Activated naive CD8-positive, alpha-beta T cell treated with anti-CD3 and anti-CD28 coated beads for 36 hours (primary cell): ENCODE measurements at regions not wholly inside any gene's neighbourhood (a gene's known extent, or its start where the extent isn't known, plus 50 kb on each side); places are given as distances from the start of the nearest gene placed in this dataset.
"Not testable (repeated sequence)": the region's sequence is repeated elsewhere in the genome, so short reads cannot be mapped to it uniquely, and the experiment has no call there.

Experiments
- DNase-seq: peaks from one replicate; pipeline ENCODE4 v3.0.0; 2021
- H3K27ac Mint-ChIP-seq: one replicate; pipeline ENCODE4 v1.8.0; 2022; ENCODE audit warnings: mild to moderate bottlenecking, moderate library complexity, mixed read lengths
- H3K27me3 Mint-ChIP-seq: one replicate; pipeline ENCODE4 v1.8.0; 2022; ENCODE audit warnings: mild to moderate bottlenecking, mixed read lengths
- H3K36me3 Mint-ChIP-seq: one replicate; pipeline ENCODE4 v1.8.0; 2021; ENCODE audit warnings: mild to moderate bottlenecking, mixed read lengths
- H3K4me1 Mint-ChIP-seq: one replicate; pipeline ENCODE4 v1.8.0; 2021; ENCODE audit warnings: mixed read lengths
- H3K4me3 Mint-ChIP-seq: one replicate; pipeline ENCODE4 v1.8.0; 2022; ENCODE audit warnings: mild to moderate bottlenecking, moderate library complexity, mixed read lengths
- H3K9me3 Mint-ChIP-seq: one replicate; pipeline ENCODE4 v1.8.0; 2022; ENCODE audit warnings: mixed read lengths

- no peaks in the 10 kb centered on the region for H3K36me3 Mint-ChIP-seq
- no peak overlapping the region for H3K4me3 Mint-ChIP-seq
- no peaks in the 10 kb centered on the region for H3K4me1 Mint-ChIP-seq
- no peak for DNase-seq
- no peak overlapping the region for H3K27ac Mint-ChIP-seq
- peaks cover 2% of the 10 kb centered on the region for H3K9me3 Mint-ChIP-seq
- H3K27me3 Mint-ChIP-seq = no peaks in the 10 kb centered on the region
Observed at GRCh38 chr17:71183066-71183660, 937.7 kb upstream of the SOX9 start.

DNA sequence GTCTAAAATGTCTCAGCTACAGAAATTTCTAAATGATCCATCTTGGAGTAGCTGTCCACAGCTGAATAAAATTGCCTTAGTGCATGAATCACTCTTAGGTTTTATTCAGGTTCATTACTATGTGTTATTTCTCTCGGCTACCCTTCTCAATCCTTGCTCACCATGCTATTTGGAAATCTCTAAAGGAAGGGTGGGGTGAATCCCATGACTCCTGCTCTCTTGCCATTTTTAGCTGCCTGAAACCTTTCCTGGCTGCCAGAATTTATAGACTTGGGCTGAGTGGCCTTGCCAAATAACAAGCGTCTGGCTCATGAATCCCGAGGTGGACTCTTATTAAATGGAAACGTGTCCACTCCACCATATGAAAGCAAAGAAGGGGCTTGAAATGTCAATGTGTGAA lies 936.1 kb upstream of the SOX9 start:
- no peaks in the 10 kb centered on the region for H3K36me3 Mint-ChIP-seq
- H3K9me3 Mint-ChIP-seq = no peaks in the 10 kb centered on the region
- DNase-seq = no peak
- H3K27me3 Mint-ChIP-seq = no peaks in the 10 kb centered on the region
- H3K4me1 Mint-ChIP-seq = no peaks in the 10 kb centered on the region
- H3K4me3 Mint-ChIP-seq = no peak overlapping the region
- no peak overlapping the region for H3K27ac Mint-ChIP-seq

DNA sequence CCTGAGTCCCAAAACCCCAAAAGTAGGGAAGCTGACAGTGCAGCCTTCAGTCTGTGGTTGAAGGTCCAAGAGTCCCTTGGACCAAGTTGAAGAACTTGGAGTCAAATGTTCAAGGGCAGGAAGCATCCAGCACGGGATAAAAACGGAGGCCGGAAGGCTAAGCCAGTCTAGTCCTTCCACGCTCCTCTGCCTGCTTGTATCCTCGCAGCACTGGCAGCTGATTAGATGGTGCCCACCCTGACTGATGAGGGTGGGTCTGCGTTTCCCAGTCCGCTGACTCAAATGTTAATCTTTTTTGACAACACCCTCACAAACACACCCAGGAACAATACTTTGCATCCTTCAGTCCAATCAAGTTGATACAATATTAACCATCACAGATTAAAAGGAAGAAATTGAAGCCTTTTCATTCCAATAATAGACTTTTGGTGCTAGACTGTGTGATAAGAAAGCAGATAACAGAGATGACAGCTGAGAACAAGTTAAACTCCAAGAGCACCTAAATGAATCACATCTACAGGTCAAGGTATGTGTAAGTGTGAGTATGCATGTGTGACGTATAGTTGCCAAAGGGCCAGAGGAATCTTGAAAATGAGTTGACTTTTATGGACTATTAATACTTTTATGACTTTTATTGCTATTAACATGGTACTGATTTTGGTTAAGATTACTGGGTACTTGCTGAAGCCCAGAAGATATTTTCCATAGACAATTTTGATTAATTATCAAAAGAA lies 933.5 kb upstream of the SOX9 start:
- Mint-ChIP-seq H3K4me1 (no peaks in the 10 kb centered on the region), H3K9me3 (no peaks in the 10 kb centered on the region), H3K36me3 (no peaks in the 10 kb centered on the region), H3K27ac (no peak overlapping the region), H3K27me3 (no peaks in the 10 kb centered on the region), H3K4me3 (no peak overlapping the region)
- DNase-seq = no peak

GRCh38 chr17:71188811-71189492 lies 931.9 kb upstream of the SOX9 start:
- H3K27ac Mint-ChIP-seq = no peak overlapping the region
- DNase-seq = no peak
- no peaks in the 10 kb centered on the region for H3K27me3 Mint-ChIP-seq
- H3K4me1 Mint-ChIP-seq = no peaks in the 10 kb centered on the region
- H3K36me3 Mint-ChIP-seq = no peaks in the 10 kb centered on the region
- no peak overlapping the region for H3K4me3 Mint-ChIP-seq
- no peaks in the 10 kb centered on the region for H3K9me3 Mint-ChIP-seq

GRCh38 chr17:71189493-71189831 lies 931.4 kb upstream of the SOX9 start:
- no peaks in the 10 kb centered on the region for H3K36me3 Mint-ChIP-seq
- H3K4me1 Mint-ChIP-seq = no peaks in the 10 kb centered on the region
- no peak overlapping the region for H3K27ac Mint-ChIP-seq
- H3K27me3 Mint-ChIP-seq = no peaks in the 10 kb centered on the region
- DNase-seq = no peak
- no peak overlapping the region for H3K4me3 Mint-ChIP-seq
- H3K9me3 Mint-ChIP-seq = no peaks in the 10 kb centered on the region

- DNase-seq = no peak
- Mint-ChIP-seq H3K27me3 (no peaks in the 10 kb centered on the region), H3K4me3 (no peak overlapping the region), H3K9me3 (no peaks in the 10 kb centered on the region), H3K27ac (no peak overlapping the region), H3K4me1 (no peaks in the 10 kb centered on the region), H3K36me3 (no peaks in the 10 kb centered on the region)
Observed at GRCh38 chr17:71192039-71192555, 928.7 kb upstream of the SOX9 start.

- Mint-ChIP-seq H3K27me3 (no peaks in the 10 kb centered on the region), H3K9me3 (no peaks in the 10 kb centered on the region), H3K27ac (no peak overlapping the region), H3K4me3 (no peak overlapping the region), H3K36me3 (no peaks in the 10 kb centered on the region), H3K4me1 (no peaks in the 10 kb centered on the region)
- DNase-seq = no peak
Observed at GRCh38 chr17:71192848-71193247, 928.0 kb upstream of the SOX9 start.

- Mint-ChIP-seq H3K4me3 (no peak overlapping the region), H3K27ac (no peak overlapping the region), H3K36me3 (no peaks in the 10 kb centered on the region), H3K27me3 (no peaks in the 10 kb centered on the region), H3K9me3 (peaks cover 3% of the 10 kb centered on the region), H3K4me1 (no peaks in the 10 kb centered on the region)
- no peak for DNase-seq
Observed at GRCh38 chr17:71200597-71200996, 920.2 kb upstream of the SOX9 start.

GRCh38 chr17:71201639-71202038 lies 919.2 kb upstream of the SOX9 start:
- Mint-ChIP-seq H3K9me3 (peaks cover 4% of the 10 kb centered on the region), H3K4me3 (no peak overlapping the region), H3K27me3 (no peaks in the 10 kb centered on the region), H3K4me1 (no peaks in the 10 kb centered on the region), H3K36me3 (no peaks in the 10 kb centered on the region), H3K27ac (no peak overlapping the region)
- no peak for DNase-seq

- Mint-ChIP-seq H3K36me3 (no peaks in the 10 kb centered on the region), H3K27me3 (no peaks in the 10 kb centered on the region)
- no peak for DNase-seq
Observed at GRCh38 chr17:71202449-71202848, 918.4 kb upstream of the SOX9 start.

GRCh38 chr17:71203953-71204352 lies 916.9 kb upstream of the SOX9 start:
- peaks cover 10% of the 10 kb centered on the region for H3K9me3 Mint-ChIP-seq
- no peak overlapping the region for H3K27ac Mint-ChIP-seq
- DNase-seq = no peak
- H3K27me3 Mint-ChIP-seq = no peaks in the 10 kb centered on the region
- no peaks in the 10 kb centered on the region for H3K4me1 Mint-ChIP-seq
- no peaks in the 10 kb centered on the region for H3K36me3 Mint-ChIP-seq
- no peak overlapping the region for H3K4me3 Mint-ChIP-seq

More at GRCh38 chr17:71202449-71202848, 918.4 kb upstream of the SOX9 start:
- Mint-ChIP-seq H3K27ac (no peak overlapping the region), H3K4me1 (no peaks in the 10 kb centered on the region), H3K4me3 (no peak overlapping the region), H3K9me3 (peaks cover 8% of the 10 kb centered on the region)

DNA sequence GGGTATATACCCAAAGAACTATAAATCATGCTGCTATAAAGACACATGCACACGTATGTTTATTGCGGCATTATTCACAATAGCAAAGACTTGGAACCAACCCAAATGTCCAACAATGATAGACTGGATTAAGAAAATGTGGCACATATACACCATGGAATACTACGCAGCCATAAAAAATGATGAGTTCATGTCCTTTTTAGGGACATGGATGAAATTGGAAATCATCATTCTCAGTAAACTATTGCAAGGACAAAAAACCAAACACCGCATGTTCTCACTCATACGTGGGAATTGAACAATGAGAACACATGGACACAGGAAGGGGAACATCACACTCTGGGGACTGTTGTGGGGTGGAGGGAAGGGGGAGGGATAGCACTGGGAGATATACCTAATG lies 914.9 kb upstream of the SOX9 start:
- H3K4me1 Mint-ChIP-seq, H3K4me3 Mint-ChIP-seq, DNase-seq, H3K36me3 Mint-ChIP-seq, H3K27me3 Mint-ChIP-seq, H3K27ac Mint-ChIP-seq: not testable (repeated sequence)
- H3K9me3 Mint-ChIP-seq = peaks cover 12% of the 10 kb centered on the region

DNA sequence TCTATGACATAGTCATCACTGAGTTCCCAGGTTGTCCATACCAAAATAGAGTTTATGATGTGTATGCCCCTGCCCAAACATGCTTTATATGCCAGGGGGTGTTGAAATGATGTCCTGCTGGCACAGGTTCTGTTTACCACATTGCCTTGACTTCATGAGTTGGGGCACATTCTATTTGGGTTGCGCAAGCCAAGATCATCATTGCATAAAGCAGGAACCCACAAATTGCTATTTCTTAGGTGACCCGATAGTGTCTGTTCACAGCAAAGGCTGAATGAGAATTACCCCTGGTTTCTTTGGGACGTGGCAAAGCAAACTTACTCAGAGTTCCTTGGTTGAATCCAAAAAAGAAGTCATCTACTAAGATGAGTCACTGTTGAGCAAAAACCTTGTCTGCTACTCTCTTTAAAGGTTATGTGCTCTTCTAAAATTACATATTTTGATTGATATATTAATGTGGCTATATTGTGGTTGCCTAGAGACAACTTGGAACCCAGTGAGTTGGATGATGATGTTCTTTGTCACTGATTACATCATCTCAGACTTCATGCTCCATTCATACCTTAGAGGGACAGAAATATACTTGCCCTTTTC lies 912.6 kb upstream of the SOX9 start:
- no peaks in the 10 kb centered on the region for H3K36me3 Mint-ChIP-seq
- DNase-seq = no peak
- no peak overlapping the region for H3K27ac Mint-ChIP-seq

GRCh38 chr17:71213936-71214335 lies 906.9 kb upstream of the SOX9 start:
- Mint-ChIP-seq H3K4me3 (no peak overlapping the region), H3K36me3 (no peaks in the 10 kb centered on the region), H3K27ac (no peak overlapping the region), H3K4me1 (no peaks in the 10 kb centered on the region), H3K9me3 (peaks cover 11% of the 10 kb centered on the region), H3K27me3 (no peaks in the 10 kb centered on the region)
- no peak for DNase-seq

More for the DNA sequence above, 912.6 kb upstream of the SOX9 start:
- Mint-ChIP-seq H3K27me3 (no peaks in the 10 kb centered on the region), H3K4me3 (no peak overlapping the region), H3K9me3 (peaks cover 14% of the 10 kb centered on the region), H3K4me1 (no peaks in the 10 kb centered on the region)

- no peak for DNase-seq
- Mint-ChIP-seq H3K9me3 (peaks cover 13% of the 10 kb centered on the region), H3K27me3 (no peaks in the 10 kb centered on the region), H3K27ac (no peak overlapping the region), H3K4me1 (no peaks in the 10 kb centered on the region), H3K4me3 (no peak overlapping the region), H3K36me3 (no peaks in the 10 kb centered on the region)
Observed at GRCh38 chr17:71217769-71218168, 903.1 kb upstream of the SOX9 start.
